ENCODE measurements at regions not wholly inside any gene's neighbourhood (a gene's known extent, or its start where the extent isn't known, plus 50 kb on each side); places are given as distances from the start of the nearest gene placed in this dataset.

GRCh38 chr1:207971331-207972219 lies 60.6 kb upstream of the CD34 start:
- 54% methylated on average over 6 of the region's 10 CpGs for WGBS (ENCODE audit: insufficient coverage, low coverage, low lambda C conversion rate, missing lambda C conversion rate)
- no peak for ATAC-seq
- no peak for TF ChIP-seq POLR2A (IDR thresholded peaks at IDR 0.05)
- TF ChIP-seq CTCF (IDR thresholded peaks at IDR 0.05): no peak

GRCh38 chr1:207970329-207971233 lies 59.7 kb upstream of the CD34 start:
- Histone ChIP-seq H3K27me3 (no peaks in the 10 kb centered on the region), H3K4me3 (no peak overlapping the region), H3K27ac (no peak overlapping the region), H3K4me1 (no peaks in the 10 kb centered on the region), H3K36me3 (no peaks in the 10 kb centered on the region), H3K9me3 (no peaks in the 10 kb centered on the region)
- no peak for DNase-seq
- ATAC-seq: no peak
- intact Hi-C loops (cut with DNase I): no loop called here
- WGBS (ENCODE audit: insufficient coverage, low coverage, low lambda C conversion rate, missing lambda C conversion rate): 75% methylated on average over 5 of the region's 16 CpGs
- TF ChIP-seq CTCF (IDR thresholded peaks at IDR 0.05): no peak

More at GRCh38 chr1:207971331-207972219, 60.6 kb upstream of the CD34 start:
- Histone ChIP-seq H3K36me3 (no peaks in the 10 kb centered on the region), H3K9me3 (no peaks in the 10 kb centered on the region), H3K4me1 (no peaks in the 10 kb centered on the region), H3K27me3 (no peaks in the 10 kb centered on the region), H3K4me3 (no peak overlapping the region), H3K27ac (no peak overlapping the region)
- no peak for DNase-seq
- intact Hi-C loops (cut with DNase I): no loop called here

GRCh38 chr1:207969528-207969927 lies 58.6 kb upstream of the CD34 start:
- Histone ChIP-seq H3K36me3 (no peaks in the 10 kb centered on the region), H3K27ac (no peak overlapping the region), H3K4me3 (no peak overlapping the region), H3K4me1 (peaks cover 0 to 3% (median 0%) of the 10 kb centered on the region in 4 donors), H3K9me3 (no peaks in the 10 kb centered on the region), H3K27me3 (no peaks in the 10 kb centered on the region)
- DNase-seq: no peak
- intact Hi-C loops (cut with DNase I): loop anchor here in 1 of 2 donors (10.0 kb wide), 1 partner anchor 155 kb away; no protein-coding TSS in a partner anchor
- ATAC-seq: no peak
- TF ChIP-seq CTCF (IDR thresholded peaks at IDR 0.05): no peak
- no peak for TF ChIP-seq POLR2A (IDR thresholded peaks at IDR 0.05)
- 83% methylated on average over 1 of the region's 2 CpGs for WGBS (ENCODE audit: insufficient coverage, low coverage, low lambda C conversion rate, missing lambda C conversion rate)

GRCh38 chr1:207968521-207969009 lies 57.6 kb upstream of the CD34 start:
- H3K4me1 ChIP-seq: peaks cover 0 to 10% (median 3%) of the 10 kb centered on the region in 4 donors
- WGBS (ENCODE audit: insufficient coverage, low coverage, low lambda C conversion rate, missing lambda C conversion rate): 61% methylated on average over 5 of the region's 5 CpGs
- ATAC-seq (no peak), DNase-seq (no peak)
- no peaks in the 10 kb centered on the region for H3K27me3 ChIP-seq
- TF ChIP-seq POLR2A (IDR thresholded peaks at IDR 0.05): no peak
- TF ChIP-seq CTCF (IDR thresholded peaks at IDR 0.05): no peak
- no peak overlapping the region for H3K4me3 ChIP-seq
- H3K27ac ChIP-seq: no peak overlapping the region
- H3K9me3 ChIP-seq: no peaks in the 10 kb centered on the region
- intact Hi-C loops (cut with DNase I): loop anchor here in 1 of 2 donors (10.0 kb wide), 1 partner anchor 154 kb away; no protein-coding TSS in a partner anchor
- no peaks in the 10 kb centered on the region for H3K36me3 ChIP-seq
